ENCODE measurements at regions not wholly inside any gene's neighbourhood (a gene's known extent, or its start where the extent isn't known, plus 50 kb on each side); places are given as distances from the start of the nearest gene placed in this dataset.

GRCh38 chr7:120169996-120170783 is 102.8 kb upstream of the KCND2 start:
- no peaks in the 10 kb centered on the region; the same call in 1 of the 2 replicates for H3K9me2 ChIP-seq (ENCODE audit: insufficient read depth)
- TF ChIP-seq EZH2 (IDR thresholded peaks at IDR 0.05; ENCODE audit: low read depth): no peak
- TF ChIP-seq, protein P1, sequence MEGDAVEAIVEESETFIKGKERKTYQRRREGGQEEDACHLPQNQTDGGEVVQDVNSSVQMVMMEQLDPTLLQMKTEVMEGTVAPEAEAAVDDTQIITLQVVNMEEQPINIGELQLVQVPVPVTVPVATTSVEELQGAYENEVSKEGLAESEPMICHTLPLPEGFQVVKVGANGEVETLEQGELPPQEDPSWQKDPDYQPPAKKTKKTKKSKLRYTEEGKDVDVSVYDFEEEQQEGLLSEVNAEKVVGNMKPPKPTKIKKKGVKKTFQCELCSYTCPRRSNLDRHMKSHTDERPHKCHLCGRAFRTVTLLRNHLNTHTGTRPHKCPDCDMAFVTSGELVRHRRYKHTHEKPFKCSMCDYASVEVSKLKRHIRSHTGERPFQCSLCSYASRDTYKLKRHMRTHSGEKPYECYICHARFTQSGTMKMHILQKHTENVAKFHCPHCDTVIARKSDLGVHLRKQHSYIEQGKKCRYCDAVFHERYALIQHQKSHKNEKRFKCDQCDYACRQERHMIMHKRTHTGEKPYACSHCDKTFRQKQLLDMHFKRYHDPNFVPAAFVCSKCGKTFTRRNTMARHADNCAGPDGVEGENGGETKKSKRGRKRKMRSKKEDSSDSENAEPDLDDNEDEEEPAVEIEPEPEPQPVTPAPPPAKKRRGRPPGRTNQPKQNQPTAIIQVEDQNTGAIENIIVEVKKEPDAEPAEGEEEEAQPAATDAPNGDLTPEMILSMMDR (conservative IDR thresholded peaks at IDR 0.05): no peak
- no peak overlapping the region for H2AFZ ChIP-seq
- DNase-seq: no peak
- H3K4me1 ChIP-seq (replicated peaks; ENCODE audit: insufficient read depth): peaks cover 26% of the 10 kb centered on the region
- no peak overlapping the region for H3K4me2 ChIP-seq
- intact Hi-C loops (cut with micrococcal nuclease; ENCODE audit: unreplicated experiment): no loop called here
- peak overlapping the region; percentile 57 for H3K27ac ChIP-seq
- no peaks in the 10 kb centered on the region; the same call in 1 of the 2 replicates for H3K9me3 ChIP-seq (ENCODE audit: insufficient read depth, low read depth)
- no peak overlapping the region for H3K4me3 ChIP-seq
- peaks cover 13% of the 10 kb centered on the region for H3F3A ChIP-seq (ENCODE audit: insufficient read depth, low read depth)
- BruUV-seq (replicated peaks): no TSS peak
- no peaks in the 10 kb centered on the region for H3K27me3 ChIP-seq (ENCODE audit: insufficient read depth, low read depth)
- H3K36me3 ChIP-seq (ENCODE audit: low read depth): no peaks in the 10 kb centered on the region
- ChIA-PET CTCF (no interaction called here), POLR2A (ENCODE audit: unreplicated experiment) (interaction anchor here (0.6 kb wide), 1 partner anchor 43 kb away, joined by 6 read pairs; no protein-coding TSS in a partner anchor)
- H4K20me1 ChIP-seq (ENCODE audit: insufficient read depth): no peaks in the 10 kb centered on the region
- H3K79me2 ChIP-seq (ENCODE audit: low read depth): no peaks in the 10 kb centered on the region

GRCh38 chr7:120170834-120171233 is 102.1 kb upstream of the KCND2 start:
- no peaks in the 10 kb centered on the region for H3K79me2 ChIP-seq (ENCODE audit: low read depth)
- H3K9me3 ChIP-seq (ENCODE audit: insufficient read depth, low read depth): no peaks in the 10 kb centered on the region; the same call in 1 of the 2 replicates
- H3K4me1 ChIP-seq (replicated peaks; ENCODE audit: insufficient read depth): peaks cover 26% of the 10 kb centered on the region
- intact Hi-C loops (cut with micrococcal nuclease; ENCODE audit: unreplicated experiment): loop anchor here (1.0 kb wide), 1 partner anchor 118 kb away; no protein-coding TSS in a partner anchor
- H3K27me3 ChIP-seq (ENCODE audit: insufficient read depth, low read depth): no peaks in the 10 kb centered on the region
- H3K36me3 ChIP-seq (ENCODE audit: low read depth): no peaks in the 10 kb centered on the region
- H2AFZ ChIP-seq: no peak overlapping the region
- H3K9me2 ChIP-seq (ENCODE audit: insufficient read depth): no peaks in the 10 kb centered on the region; the same call in 1 of the 2 replicates
- no peak overlapping the region for H3K4me3 ChIP-seq
- TF ChIP-seq EZH2 (IDR thresholded peaks at IDR 0.05; ENCODE audit: low read depth): no peak
- TF ChIP-seq, protein P1 (conservative IDR thresholded peaks at IDR 0.05): no peak
- BruUV-seq (replicated peaks): no TSS peak
- no peak for DNase-seq
- no peaks in the 10 kb centered on the region for H4K20me1 ChIP-seq (ENCODE audit: insufficient read depth)
- peak overlapping the region; percentile 57 for H3K27ac ChIP-seq
- H3F3A ChIP-seq (ENCODE audit: insufficient read depth, low read depth): peaks cover 13% of the 10 kb centered on the region
- CTCF ChIA-PET: no interaction called here
- POLR2A ChIA-PET (ENCODE audit: unreplicated experiment): interaction anchor here (0.6 kb wide), 1 partner anchor 42 kb away, joined by 6 read pairs; no protein-coding TSS in a partner anchor
- peak overlapping the region; percentile 44 for H3K4me2 ChIP-seq

- Histone ChIP-seq H3F3A (ENCODE audit: insufficient read depth, low read depth) (peaks cover 13% of the 10 kb centered on the region), H3K9me2 (ENCODE audit: insufficient read depth) (no peaks in the 10 kb centered on the region; the same call in 1 of the 2 replicates), H3K4me1 (replicated peaks; ENCODE audit: insufficient read depth) (peaks cover 26% of the 10 kb centered on the region), H3K4me3 (no peak overlapping the region), H3K4me2 (peak overlapping the region; percentile 44), H3K36me3 (ENCODE audit: low read depth) (no peaks in the 10 kb centered on the region), H4K20me1 (ENCODE audit: insufficient read depth) (no peaks in the 10 kb centered on the region), H3K27ac (peak overlapping the region; percentile 57), H3K27me3 (ENCODE audit: insufficient read depth, low read depth) (no peaks in the 10 kb centered on the region), H3K9me3 (ENCODE audit: insufficient read depth, low read depth) (no peaks in the 10 kb centered on the region), H3K79me2 (ENCODE audit: low read depth) (no peaks in the 10 kb centered on the region), H2AFZ (no peak overlapping the region)
- intact Hi-C loops (cut with micrococcal nuclease; ENCODE audit: unreplicated experiment): loop anchor here (1.0 kb wide), 1 partner anchor 118 kb away; no protein-coding TSS in a partner anchor
- no TSS peak for BruUV-seq (replicated peaks)
- CTCF ChIA-PET: no interaction called here
- TF ChIP-seq, protein P1 (conservative IDR thresholded peaks at IDR 0.05): no peak
- no peak for TF ChIP-seq EZH2 (IDR thresholded peaks at IDR 0.05; ENCODE audit: low read depth)
- DNase-seq: peak in 1 of 2 experiments; percentile 83
- POLR2A ChIA-PET (ENCODE audit: unreplicated experiment): no interaction called here
Observed at GRCh38 chr7:120171406-120171805, 101.6 kb upstream of the KCND2 start.
